ENCODE measurements at regions not wholly inside any gene's neighbourhood (a gene's known extent, or its start where the extent isn't known, plus 50 kb on each side); places are given as distances from the start of the nearest gene placed in this dataset.

- no peaks in the 10 kb centered on the region for H3K4me1 Mint-ChIP-seq (ENCODE audit: low read depth)
- no peak for DNase-seq (ENCODE audit: low spot score)
- H3K27me3 Mint-ChIP-seq (ENCODE audit: low read depth): no peaks in the 10 kb centered on the region
- no peak for TF ChIP-seq CTCF (IDR thresholded peaks at IDR 0.05)
- H3K4me3 Mint-ChIP-seq (ENCODE audit: unreplicated experiment): no peak overlapping the region
- H3K36me3 Mint-ChIP-seq (ENCODE audit: low read depth): no peaks in the 10 kb centered on the region
- H3K27ac Mint-ChIP-seq (ENCODE audit: unreplicated experiment): no peak overlapping the region
- H3K9me3 Mint-ChIP-seq (ENCODE audit: low read depth): peaks cover 20% of the 10 kb centered on the region
These were observed 443.8 kb upstream of the EEF2KMT start for GRCh38 chr16:5541356-5541755.

- no peak for DNase-seq (ENCODE audit: low spot score)
- Mint-ChIP-seq H3K27me3 (ENCODE audit: low read depth) (no peaks in the 10 kb centered on the region), H3K4me1 (ENCODE audit: low read depth) (no peaks in the 10 kb centered on the region), H3K4me3 (ENCODE audit: unreplicated experiment) (no peak overlapping the region), H3K9me3 (ENCODE audit: low read depth) (peaks cover 45% of the 10 kb centered on the region), H3K27ac (ENCODE audit: unreplicated experiment) (no peak overlapping the region), H3K36me3 (ENCODE audit: low read depth) (no peaks in the 10 kb centered on the region)
- TF ChIP-seq CTCF (IDR thresholded peaks at IDR 0.05): no peak
These were observed 439.8 kb upstream of the EEF2KMT start for GRCh38 chr16:5537347-5537746.

- Mint-ChIP-seq H3K9me3 (ENCODE audit: low read depth) (peaks cover 58% of the 10 kb centered on the region), H3K4me1 (ENCODE audit: low read depth) (no peaks in the 10 kb centered on the region), H3K27ac (ENCODE audit: unreplicated experiment) (no peak overlapping the region), H3K36me3 (ENCODE audit: low read depth) (no peaks in the 10 kb centered on the region), H3K4me3 (ENCODE audit: unreplicated experiment) (no peak overlapping the region), H3K27me3 (ENCODE audit: low read depth) (no peaks in the 10 kb centered on the region)
- no peak for DNase-seq (ENCODE audit: low spot score)
- TF ChIP-seq CTCF (IDR thresholded peaks at IDR 0.05): no peak
These were observed 435.8 kb upstream of the EEF2KMT start for GRCh38 chr16:5533321-5533888.

GRCh38 chr16:5527817-5528216, 430.2 kb upstream of the EEF2KMT start:
- Mint-ChIP-seq H3K4me1 (ENCODE audit: low read depth) (no peaks in the 10 kb centered on the region), H3K9me3 (ENCODE audit: low read depth) (peaks cover 33% of the 10 kb centered on the region)

GRCh38 chr16:5526826-5527225, 429.2 kb upstream of the EEF2KMT start:
- Mint-ChIP-seq H3K27me3 (ENCODE audit: low read depth) (no peaks in the 10 kb centered on the region), H3K27ac (ENCODE audit: unreplicated experiment) (no peak overlapping the region)
- no peak for TF ChIP-seq CTCF (IDR thresholded peaks at IDR 0.05)

More at GRCh38 chr16:5527817-5528216, 430.2 kb upstream of the EEF2KMT start:
- TF ChIP-seq CTCF (IDR thresholded peaks at IDR 0.05): no peak
- DNase-seq (ENCODE audit: low spot score): no peak
- Mint-ChIP-seq H3K4me3 (ENCODE audit: unreplicated experiment) (no peak overlapping the region), H3K36me3 (ENCODE audit: low read depth) (no peaks in the 10 kb centered on the region), H3K27me3 (ENCODE audit: low read depth) (no peaks in the 10 kb centered on the region), H3K27ac (ENCODE audit: unreplicated experiment) (no peak overlapping the region)

More at GRCh38 chr16:5526826-5527225, 429.2 kb upstream of the EEF2KMT start:
- DNase-seq (ENCODE audit: low spot score): no peak
- peaks cover 39% of the 10 kb centered on the region for H3K9me3 Mint-ChIP-seq (ENCODE audit: low read depth)
- no peaks in the 10 kb centered on the region for H3K36me3 Mint-ChIP-seq (ENCODE audit: low read depth)
- H3K4me3 Mint-ChIP-seq (ENCODE audit: unreplicated experiment): no peak overlapping the region
- H3K4me1 Mint-ChIP-seq (ENCODE audit: low read depth): no peaks in the 10 kb centered on the region

All from chondrocyte (in vitro differentiated cells).